HG03060 (cell line): ENCODE measurements at regions not wholly inside any gene's neighbourhood (a gene's known extent, or its start where the extent isn't known, plus 50 kb on each side); places are given as distances from the start of the nearest gene placed in this dataset.

Experiments
- ATAC-seq: cut with Tn5 transposase; IDR thresholded peaks from one replicate; pipeline ENCODE4 v1.9.1; 2021; ENCODE audit warnings: low read depth, moderate number of reproducible peaks; ENCODE audit not compliant: unreplicated experiment

GRCh38 chr1:239221656-239222055 lies 164.7 kb upstream of the CHRM3 start:
- ATAC-seq, result no peak

GRCh38 chr1:239219679-239220078 lies 166.7 kb upstream of the CHRM3 start:
- ATAC-seq, result no peak

- no peak for ATAC-seq
Measured at GRCh38 chr1:239218301-239218700, 168.1 kb upstream of the CHRM3 start.

- no peak for ATAC-seq
Measured at GRCh38 chr1:239212811-239213220, 173.6 kb upstream of the CHRM3 start.

GRCh38 chr1:239209591-239209990 lies 176.8 kb upstream of the CHRM3 start:
- no peak for ATAC-seq

GRCh38 chr1:239204401-239204800 lies 182.0 kb upstream of the CHRM3 start:
- no peak for ATAC-seq

GRCh38 chr1:239197871-239198270 lies 188.5 kb upstream of the CHRM3 start:
- ATAC-seq, result no peak

GRCh38 chr1:239189998-239190512 lies 196.3 kb upstream of the CHRM3 start:
- ATAC-seq, result no peak

- no peak for ATAC-seq
Measured at GRCh38 chr1:239186487-239186886, 199.9 kb upstream of the CHRM3 start.

GRCh38 chr1:239185245-239185619 lies 201.1 kb upstream of the CHRM3 start:
- ATAC-seq, result no peak

- no peak for ATAC-seq
Measured at GRCh38 chr1:239184561-239185244, 201.7 kb upstream of the CHRM3 start.

- ATAC-seq, result no peak
Measured at GRCh38 chr1:239178961-239179360, 207.4 kb upstream of the CHRM3 start.

GRCh38 chr1:239174880-239175279 lies 211.5 kb upstream of the CHRM3 start:
- ATAC-seq, result no peak

- no peak for ATAC-seq
Measured at GRCh38 chr1:239170828-239171227, 215.5 kb upstream of the CHRM3 start.

- ATAC-seq, result no peak
Measured at GRCh38 chr1:239169276-239169675, 217.1 kb upstream of the CHRM3 start.

GRCh38 chr1:239164451-239165180 lies 221.8 kb upstream of the CHRM3 start:
- ATAC-seq, result no peak

- ATAC-seq, result no peak
Measured at GRCh38 chr1:239155466-239156091, 230.8 kb upstream of the CHRM3 start.

GRCh38 chr1:239151937-239152336 lies 234.4 kb upstream of the CHRM3 start:
- no peak for ATAC-seq

GRCh38 chr1:239140968-239141367 lies 245.4 kb upstream of the CHRM3 start:
- ATAC-seq, result no peak

GRCh38 chr1:239139801-239140200 lies 246.6 kb upstream of the CHRM3 start:
- ATAC-seq, result no peak

GRCh38 chr1:239128541-239128940 lies 257.8 kb upstream of the CHRM3 start:
- no peak for ATAC-seq

- ATAC-seq, result no peak
Measured at GRCh38 chr1:239126884-239127283, 259.5 kb upstream of the CHRM3 start.
